ENCODE measurements at regions not wholly inside any gene's neighbourhood (a gene's known extent, or its start where the extent isn't known, plus 50 kb on each side); places are given as distances from the start of the nearest gene placed in this dataset.

GRCh38 chr5:173534031-173534430 lies 82.4 kb downstream of the BOD1 start:
- no peak overlapping the region for H3K27ac ChIP-seq (ENCODE audit: low read depth in 2 of 2, low read length in 1 of 2)
- H4K20me1 ChIP-seq (ENCODE audit: insufficient read depth), result no peaks in the 10 kb centered on the region
- POLR2A ChIA-PET, result no interaction called here
- no peaks in the 10 kb centered on the region for H3K36me3 ChIP-seq (replicated peaks in 1 of 2; ENCODE audit: control insufficient read depth in 1 of 2, insufficient read depth in 2 of 2, low read length in 1 of 2)
- no peak overlapping the region for H3K4me2 ChIP-seq
- H3F3A ChIP-seq (replicated peaks; ENCODE audit: insufficient read depth), result no peaks in the 10 kb centered on the region
- H3K9me3 ChIP-seq, result no peaks in the 10 kb centered on the region
- CTCF ChIA-PET, result no interaction called here
- no peaks in the 10 kb centered on the region for H3K9me2 ChIP-seq
- WGBS (ENCODE audit: low lambda C conversion rate), result 0% methylated on average over 1 of the region's 1 CpG
- no peak overlapping the region for H2AFZ ChIP-seq (ENCODE audit: low read depth)
- no peaks in the 10 kb centered on the region for H3K4me1 ChIP-seq (ENCODE audit: control insufficient read depth in 1 of 2, insufficient read depth in 2 of 2, low read depth in 1 of 2, low read length in 1 of 2)
- DNase-seq, result no peak
- TF ChIP-seq REST (IDR thresholded peaks at IDR 0.05; ENCODE audit: low read depth, low read length), result no peak
- no peak for TF ChIP-seq IRF3 (IDR thresholded peaks at IDR 0.05; ENCODE audit: low read depth, low read length)
- no peak for TF ChIP-seq RFX5 (IDR thresholded peaks at IDR 0.05; ENCODE audit: low read length)
- TF ChIP-seq RXRA (IDR thresholded peaks at IDR 0.05; ENCODE audit: borderline replicate concordance, low read depth), result no peak
- TF ChIP-seq YY1 (IDR thresholded peaks at IDR 0.05; ENCODE audit: low read depth), result no peak
- TF ChIP-seq SIN3A (IDR thresholded peaks at IDR 0.05; ENCODE audit: borderline replicate concordance, low read depth, low read length), result no peak
- TF ChIP-seq TCF12 (IDR thresholded peaks at IDR 0.05), result no peak
- TF ChIP-seq USF1 (IDR thresholded peaks at IDR 0.05; ENCODE audit: borderline replicate concordance, low read depth), result no peak
- no peak for TF ChIP-seq EP300 (IDR thresholded peaks at IDR 0.05; ENCODE audit: borderline replicate concordance in 1 of 2, low read depth in 1 of 2, low read length in 1 of 2)
- no peak for TF ChIP-seq TAF1 (IDR thresholded peaks at IDR 0.05; ENCODE audit: borderline replicate concordance, low read depth, low read length)
- TF ChIP-seq GATA2 (CRISPR knock-in tag; IDR thresholded peaks at IDR 0.05), result no peak
- TF ChIP-seq, protein P1, sequence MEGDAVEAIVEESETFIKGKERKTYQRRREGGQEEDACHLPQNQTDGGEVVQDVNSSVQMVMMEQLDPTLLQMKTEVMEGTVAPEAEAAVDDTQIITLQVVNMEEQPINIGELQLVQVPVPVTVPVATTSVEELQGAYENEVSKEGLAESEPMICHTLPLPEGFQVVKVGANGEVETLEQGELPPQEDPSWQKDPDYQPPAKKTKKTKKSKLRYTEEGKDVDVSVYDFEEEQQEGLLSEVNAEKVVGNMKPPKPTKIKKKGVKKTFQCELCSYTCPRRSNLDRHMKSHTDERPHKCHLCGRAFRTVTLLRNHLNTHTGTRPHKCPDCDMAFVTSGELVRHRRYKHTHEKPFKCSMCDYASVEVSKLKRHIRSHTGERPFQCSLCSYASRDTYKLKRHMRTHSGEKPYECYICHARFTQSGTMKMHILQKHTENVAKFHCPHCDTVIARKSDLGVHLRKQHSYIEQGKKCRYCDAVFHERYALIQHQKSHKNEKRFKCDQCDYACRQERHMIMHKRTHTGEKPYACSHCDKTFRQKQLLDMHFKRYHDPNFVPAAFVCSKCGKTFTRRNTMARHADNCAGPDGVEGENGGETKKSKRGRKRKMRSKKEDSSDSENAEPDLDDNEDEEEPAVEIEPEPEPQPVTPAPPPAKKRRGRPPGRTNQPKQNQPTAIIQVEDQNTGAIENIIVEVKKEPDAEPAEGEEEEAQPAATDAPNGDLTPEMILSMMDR (IDR thresholded peaks at IDR 0.05), result no peak
- TF ChIP-seq NFIC (IDR thresholded peaks at IDR 0.05; ENCODE audit: borderline replicate concordance), result no peak
- no peak for TF ChIP-seq MXI1 (IDR thresholded peaks at IDR 0.05; ENCODE audit: low read depth, low read length)
- TF ChIP-seq MEF2A (IDR thresholded peaks at IDR 0.05; ENCODE audit: borderline replicate concordance, low read depth), result no peak
- no peak for TF ChIP-seq FOSL2 (IDR thresholded peaks at IDR 0.05; ENCODE audit: borderline replicate concordance, low read depth)
- no peak for TF ChIP-seq FOXM1 (IDR thresholded peaks at IDR 0.05; ENCODE audit: low read depth)
- TF ChIP-seq SMC3 (IDR thresholded peaks at IDR 0.05; ENCODE audit: low read depth, low read length), result no peak
- TF ChIP-seq GABPA (IDR thresholded peaks at IDR 0.05; ENCODE audit: low read depth), result no peak
- H3K79me2 ChIP-seq (ENCODE audit: insufficient read depth), result no peaks in the 10 kb centered on the region
- H3K4me3 ChIP-seq (ENCODE audit: low read depth in 2 of 2, low read length in 1 of 2), result no peak overlapping the region
- H3K9ac ChIP-seq, result no peak overlapping the region
- H3K27me3 ChIP-seq (ENCODE audit: insufficient read depth), result no peaks in the 10 kb centered on the region
